Hepatocyte (in vitro differentiated cells): ENCODE measurements at regions not wholly inside any gene's neighbourhood (a gene's known extent, or its start where the extent isn't known, plus 50 kb on each side); places are given as distances from the start of the nearest gene placed in this dataset.

ENCODE experiments used
- CTCF ChIP-seq: fragments of 200-600 bp; sonication (generic); IDR thresholded peaks from 2 replicates; pipeline ENCODE4 v1.5.1; 2016; ENCODE audit warnings: antibody characterized with exemption, mild to moderate bottlenecking; ENCODE audit not compliant: poor library complexity
- EZH2 ChIP-seq: fragments of 200-600 bp; sonication (generic); IDR thresholded peaks from 2 replicates; pipeline ENCODE4 v1.6.1; 2016; ENCODE audit warnings: antibody characterized with exemption, mild to moderate bottlenecking, borderline replicate concordance

- TF ChIP-seq EZH2 (no peak), CTCF (no peak)
These were observed 296.2 kb upstream of the ESRRG start for GRCh38 chr1:217019475-217019874.
